ENCODE measurements at regions not wholly inside any gene's neighbourhood (a gene's known extent, or its start where the extent isn't known, plus 50 kb on each side); places are given as distances from the start of the nearest gene placed in this dataset.
A peak's percentile ranks its signal among the peaks of the same experiment; 100 is the strongest.

DNA sequence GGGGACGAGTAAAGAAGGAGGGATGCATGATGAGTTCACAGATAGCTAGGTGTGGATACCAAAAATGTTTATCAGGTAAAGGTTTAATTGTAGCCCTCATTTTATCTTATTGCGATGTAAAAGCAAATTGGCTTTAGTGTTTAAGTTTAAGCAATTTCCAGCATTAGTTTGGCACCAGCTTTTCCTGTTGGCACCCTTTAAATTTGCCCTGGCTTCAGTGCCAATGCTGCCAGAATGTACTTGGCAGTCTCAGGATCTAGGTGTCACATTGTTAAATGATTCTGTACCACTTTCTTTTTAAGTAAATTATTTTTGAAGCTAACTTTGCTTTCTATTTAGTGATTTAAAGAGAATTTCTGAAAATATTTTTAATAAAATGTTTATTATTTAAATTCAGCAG lies 681.8 kb downstream of the PCDH18 start:
- DNase-seq (ENCODE audit: low read depth) = no peak

DNA sequence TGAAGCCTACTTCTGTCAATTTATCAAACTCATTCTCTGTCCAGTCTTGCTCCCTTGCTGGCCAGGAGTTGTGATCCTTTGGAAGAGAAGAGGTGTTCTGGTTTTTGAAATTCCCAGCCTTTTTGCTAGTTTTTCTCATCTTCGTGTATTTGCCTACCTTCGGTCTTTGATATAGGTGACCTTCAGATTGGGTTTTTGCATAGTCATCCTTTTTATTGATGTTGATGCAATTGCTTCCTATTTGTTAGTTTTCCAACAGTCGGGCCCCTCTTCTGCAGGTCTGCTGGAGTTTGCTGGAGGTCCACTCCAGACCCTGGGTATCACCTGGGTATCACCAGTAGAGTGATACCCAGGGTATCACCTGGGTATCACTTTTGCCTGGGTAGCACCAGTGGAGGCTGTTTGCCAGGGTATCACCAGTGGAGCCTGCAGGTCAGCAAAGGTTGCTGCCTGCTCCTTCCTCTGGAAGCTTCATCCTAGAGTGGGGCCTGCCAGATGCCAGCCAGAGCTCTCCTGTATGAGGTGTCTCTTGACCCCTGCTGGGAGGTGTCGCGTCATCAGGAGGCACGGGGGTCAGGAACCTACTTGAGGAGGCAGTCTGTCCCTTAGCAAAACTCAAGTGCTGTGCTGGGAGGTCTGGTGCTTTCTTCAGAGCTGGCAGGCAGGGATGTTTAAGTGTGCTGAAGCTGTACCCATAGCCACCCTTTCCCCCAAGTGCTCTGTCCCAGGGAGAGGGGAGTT lies 684.2 kb downstream of the PCDH18 start:
- no peak for DNase-seq (ENCODE audit: low read depth)

DNA sequence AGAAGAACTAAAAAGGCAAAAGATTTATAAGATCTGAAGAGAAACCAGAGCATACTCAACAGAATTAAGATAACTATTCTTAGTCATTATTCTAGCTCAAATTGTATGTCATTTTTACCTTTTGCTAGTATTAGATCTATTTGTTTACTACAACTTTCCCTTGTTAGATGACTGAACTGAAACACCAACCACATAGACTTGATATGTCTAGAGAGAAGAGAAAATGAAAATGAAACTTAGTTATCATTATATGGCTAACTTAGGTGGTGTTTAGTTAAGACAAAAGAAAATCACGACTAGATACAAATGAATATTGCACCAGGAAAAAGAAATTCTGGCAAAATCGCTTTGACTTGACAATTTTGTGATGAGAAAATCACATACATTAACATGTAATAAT lies 690.8 kb downstream of the PCDH18 start:
- no peak for DNase-seq (ENCODE audit: low read depth)

DNA sequence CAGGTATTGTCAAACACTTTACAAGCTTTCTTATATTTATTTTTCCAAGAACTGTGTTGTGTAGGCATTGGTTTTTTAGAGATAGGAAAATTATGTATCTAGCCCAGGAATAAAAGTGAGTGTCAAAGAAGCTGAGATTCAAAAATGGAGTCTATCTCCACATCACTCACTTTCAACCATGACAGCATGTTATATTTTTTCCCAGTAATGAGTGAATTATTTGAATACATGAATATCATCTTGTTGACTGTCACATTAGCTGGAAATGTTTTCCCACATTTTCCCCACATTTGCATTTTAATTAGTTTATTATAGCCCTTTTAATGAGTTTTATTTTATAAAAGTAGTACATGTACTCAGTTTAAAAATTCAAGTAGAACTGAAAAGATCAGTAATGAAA lies 693.7 kb downstream of the PCDH18 start:
- no peak for DNase-seq (ENCODE audit: low read depth)

DNA sequence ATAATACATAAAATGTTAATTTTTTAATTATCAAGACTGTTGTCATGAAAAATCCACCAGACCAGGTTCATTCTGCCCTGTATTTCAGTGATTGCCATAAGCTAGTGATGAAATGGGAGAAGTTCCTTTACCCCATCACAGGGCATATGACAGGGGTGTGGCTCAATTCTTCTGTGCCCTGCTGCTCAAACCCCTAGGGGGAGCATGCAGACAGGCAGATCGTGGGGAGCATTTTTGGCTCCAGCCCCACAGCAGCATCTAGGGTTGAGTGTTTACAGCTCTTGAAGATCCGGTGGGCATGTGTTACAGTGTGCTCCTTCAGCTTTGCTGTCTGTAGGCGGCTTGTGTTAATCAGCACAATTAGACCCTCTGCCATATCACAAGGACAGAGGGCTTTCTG lies 700.7 kb downstream of the PCDH18 start:
- DNase-seq (ENCODE audit: low read depth) = no peak

DNA sequence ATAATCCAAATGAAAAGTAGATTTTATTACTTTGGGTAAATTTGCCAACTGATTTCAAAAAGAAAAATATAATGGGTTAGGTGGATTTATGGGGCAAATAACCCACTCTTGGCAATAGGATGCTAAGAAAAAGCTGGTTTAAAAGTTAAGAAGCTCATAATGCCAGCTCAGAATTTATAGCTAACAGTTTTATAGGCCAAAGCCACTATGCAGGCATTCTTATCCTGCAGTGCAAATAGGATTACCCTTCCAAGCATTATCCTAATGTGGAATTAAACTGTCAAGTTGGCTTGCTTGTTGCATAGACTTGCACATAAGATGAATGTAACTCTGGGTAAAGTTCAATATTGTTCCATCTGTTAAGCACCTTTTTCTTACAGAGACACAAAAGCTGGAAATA lies 703.0 kb downstream of the PCDH18 start:
- no peak for DNase-seq (ENCODE audit: low read depth)

DNA sequence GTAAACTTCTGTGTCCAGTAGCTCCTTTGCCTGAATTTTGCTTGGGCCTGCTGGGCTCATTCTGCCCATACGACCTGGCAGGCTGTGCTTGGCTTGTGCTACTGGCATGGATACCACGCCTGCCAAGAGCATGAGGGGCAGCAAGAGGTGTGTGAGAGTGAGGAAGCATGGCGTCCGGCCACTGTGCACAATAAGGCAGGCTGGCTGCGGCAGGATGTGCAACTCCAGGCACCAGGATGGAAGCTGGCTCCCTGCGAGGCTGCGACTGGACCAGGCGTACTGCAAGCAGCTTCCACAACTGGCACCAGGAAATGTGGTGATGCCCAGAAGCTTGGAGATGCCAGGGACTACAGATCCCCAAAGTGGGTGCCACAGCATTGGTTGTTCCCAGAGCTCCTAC lies 709.3 kb downstream of the PCDH18 start:
- no peak for DNase-seq (ENCODE audit: low read depth)

DNA sequence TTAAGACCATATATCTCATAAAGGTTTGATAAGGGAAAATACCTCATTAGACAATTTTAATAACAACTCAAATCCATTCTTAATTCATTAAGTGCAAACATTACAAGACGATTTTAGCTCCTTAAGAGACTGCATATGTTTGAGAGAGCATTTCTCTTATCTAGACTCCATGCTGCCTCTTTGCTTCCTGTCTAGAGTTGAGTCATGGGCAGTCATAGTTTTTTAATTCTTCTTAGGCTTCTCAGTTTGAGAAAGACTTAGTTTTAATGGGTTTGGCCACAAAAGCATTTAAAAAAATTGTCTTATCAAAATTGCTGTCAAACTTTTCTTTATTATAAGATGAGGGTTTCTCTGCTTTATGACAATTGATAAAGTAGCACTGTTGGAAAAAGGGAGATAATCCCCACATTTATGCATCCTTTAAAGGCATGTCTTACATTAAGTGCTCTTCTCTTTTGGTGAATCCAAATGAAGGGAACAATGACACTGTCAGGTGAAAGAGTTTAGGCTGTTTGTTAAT lies 713.4 kb downstream of the PCDH18 start:
- no peak for DNase-seq (ENCODE audit: low read depth)

DNA sequence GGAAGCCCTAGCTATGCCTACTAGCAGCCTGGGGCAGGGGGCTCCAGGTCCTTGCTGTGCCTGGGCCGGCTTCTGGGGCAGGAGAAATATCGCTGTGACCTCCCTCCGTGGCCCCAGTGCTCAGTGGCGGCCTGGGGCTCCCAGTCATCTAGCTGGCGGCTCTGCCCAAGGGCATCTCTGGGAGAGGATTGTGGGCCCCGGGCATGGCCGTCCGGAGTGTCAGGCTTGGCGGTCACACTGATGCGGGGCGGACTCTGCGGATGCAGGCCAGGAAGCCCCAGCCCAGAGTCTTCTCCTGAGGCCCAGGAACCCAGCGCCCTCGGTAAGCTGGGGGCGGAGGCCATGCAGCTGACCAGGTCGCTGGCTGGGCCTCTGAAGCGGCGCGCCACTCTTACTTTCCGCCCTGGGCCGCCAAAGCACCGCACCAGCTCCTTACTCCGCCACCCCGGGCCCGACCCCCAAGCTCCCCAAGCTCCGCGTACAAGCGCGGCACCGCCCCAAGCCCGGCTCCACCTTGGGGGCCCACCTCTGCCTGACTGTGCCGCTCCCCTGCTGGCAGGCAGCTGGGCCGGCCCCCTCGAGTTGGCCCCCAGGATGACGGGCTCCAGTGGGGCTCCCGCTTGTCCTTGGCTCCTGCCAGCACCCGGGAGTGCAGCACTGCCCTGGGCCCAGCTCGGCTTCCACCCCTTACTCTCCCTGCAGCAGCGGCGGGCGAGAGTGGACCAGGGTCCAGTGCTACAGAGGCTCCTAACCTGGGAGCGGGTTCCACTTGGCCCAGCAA lies 720.0 kb downstream of the PCDH18 start:
- DNase-seq (ENCODE audit: low read depth) = no peak

DNA sequence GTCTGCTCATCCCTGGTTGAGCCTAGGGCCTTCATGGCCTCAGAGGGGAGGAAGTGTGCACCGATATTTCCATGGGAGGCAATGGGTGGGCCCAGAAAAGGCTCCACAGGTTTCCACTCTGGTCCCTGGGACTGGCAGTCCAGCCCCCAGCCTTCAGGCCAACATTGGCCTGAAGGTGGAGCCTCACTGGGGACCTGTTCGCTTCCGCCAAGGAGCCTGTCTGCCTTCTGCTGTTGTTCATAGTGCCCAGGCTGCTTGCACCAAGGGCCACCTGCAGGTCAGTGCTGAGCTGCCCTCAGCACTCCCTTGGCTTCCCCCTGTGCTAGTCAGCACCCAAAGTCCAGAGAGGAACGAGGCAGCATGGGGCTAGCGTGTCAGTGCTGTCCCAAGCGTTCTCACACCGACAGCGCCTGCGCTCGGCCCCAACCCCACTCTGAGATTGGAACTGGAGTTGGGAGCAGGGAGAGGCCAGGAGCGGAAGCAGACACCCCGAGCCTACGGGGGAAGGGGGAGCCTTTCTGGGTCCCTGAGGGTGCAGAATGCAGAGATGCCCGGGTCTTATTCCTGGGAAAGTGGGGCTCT lies 720.7 kb downstream of the PCDH18 start:
- no peak for DNase-seq (ENCODE audit: low read depth)

DNA sequence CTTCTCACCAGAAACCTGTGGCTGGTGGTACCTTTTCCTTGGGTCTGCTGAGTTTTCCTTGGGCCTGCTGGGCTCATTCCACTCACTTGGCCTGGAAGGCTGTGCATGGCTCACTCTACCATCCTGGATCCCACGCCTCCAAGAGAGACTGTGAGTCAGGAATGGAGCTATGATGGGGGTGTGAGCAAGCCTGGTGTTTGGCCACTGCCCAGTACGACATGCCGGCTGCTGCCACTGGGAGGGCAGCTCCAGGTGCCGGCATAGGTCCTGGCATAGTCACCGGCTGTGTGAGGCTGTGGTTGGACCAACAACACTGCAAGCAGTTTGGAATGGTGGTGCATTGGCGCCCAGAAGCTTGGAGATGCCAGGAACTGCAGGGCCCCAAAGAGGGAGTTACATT lies 721.7 kb downstream of the PCDH18 start:
- peak; percentile 43 for DNase-seq (ENCODE audit: low read depth)

DNA sequence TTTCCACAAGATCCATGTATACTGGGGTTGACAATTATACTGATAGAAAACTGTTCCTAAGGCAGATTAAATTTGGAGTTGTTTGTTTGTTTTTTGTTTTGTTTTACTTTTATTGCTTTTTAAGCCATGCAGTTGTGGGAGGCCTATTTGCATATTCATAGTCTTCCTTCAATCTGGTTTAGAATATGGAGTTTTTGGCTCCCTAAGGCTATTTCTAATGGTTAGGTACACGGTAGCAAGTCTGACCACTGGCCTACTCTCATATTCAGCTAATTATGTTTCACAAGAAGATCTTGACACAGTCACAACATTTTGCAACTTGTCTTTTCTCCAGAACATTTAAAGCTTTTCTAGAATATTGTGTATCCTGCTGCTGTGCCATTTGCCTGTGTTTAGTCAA lies 725.5 kb downstream of the PCDH18 start:
- DNase-seq (ENCODE audit: low read depth) = no peak

DNA sequence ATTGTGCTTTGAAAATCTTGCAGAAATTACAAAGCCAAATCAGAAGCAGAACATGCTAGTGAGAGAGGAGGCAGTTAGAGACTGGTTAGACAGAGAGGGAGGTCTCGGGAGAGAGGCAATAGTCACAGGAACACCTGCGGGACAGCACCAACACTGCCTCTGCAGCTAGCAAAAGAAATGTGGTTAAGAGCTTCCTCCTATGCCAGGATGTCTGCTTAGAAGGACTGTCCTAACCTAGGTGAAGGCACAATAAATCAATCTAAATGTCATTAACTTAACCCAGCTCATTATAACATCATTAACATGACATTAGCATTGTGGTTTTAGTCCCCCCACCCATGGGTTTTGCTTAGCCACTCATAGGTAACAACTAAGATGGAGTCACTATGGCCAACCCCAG lies 726.7 kb downstream of the PCDH18 start:
- no peak for DNase-seq (ENCODE audit: low read depth)

DNA sequence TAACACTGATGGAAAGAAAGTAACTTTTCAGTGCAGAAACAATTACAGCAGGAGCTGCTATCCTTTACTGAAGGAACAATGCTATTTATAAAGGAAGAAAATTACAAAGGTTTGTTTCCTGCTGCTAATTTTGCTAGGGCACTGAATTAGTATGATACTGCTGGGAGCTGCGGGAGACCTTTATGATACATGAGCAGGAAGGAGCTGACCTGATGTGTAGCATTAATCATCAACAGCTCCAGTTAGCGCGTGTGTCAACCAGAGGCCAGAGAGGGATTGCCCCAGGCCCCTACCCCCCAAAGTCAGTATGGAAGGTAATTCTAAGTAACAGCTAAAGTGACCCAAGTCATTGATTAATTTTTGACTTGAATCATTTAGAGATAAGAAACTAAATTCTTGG lies 728.9 kb downstream of the PCDH18 start:
- DNase-seq (ENCODE audit: low read depth) = no peak

DNA sequence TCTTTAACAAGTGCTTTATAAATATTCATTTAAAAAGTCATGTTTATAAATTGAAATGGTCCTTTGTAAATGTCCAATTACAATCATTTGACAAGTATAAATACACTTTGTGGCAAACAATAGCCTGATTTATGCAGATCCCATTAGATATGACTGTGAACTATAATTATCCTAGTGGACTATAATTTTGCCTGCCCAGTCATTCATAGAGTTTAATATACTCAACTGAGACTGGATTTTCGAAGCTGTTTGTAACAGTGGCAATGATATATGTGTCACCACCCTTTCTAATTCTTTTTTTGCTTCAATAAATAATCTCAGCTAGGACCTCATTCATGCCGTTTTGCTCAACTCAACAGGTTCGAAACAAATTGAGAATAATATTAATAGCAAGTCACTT lies 732.0 kb downstream of the PCDH18 start:
- no peak for DNase-seq (ENCODE audit: low read depth)

DNA sequence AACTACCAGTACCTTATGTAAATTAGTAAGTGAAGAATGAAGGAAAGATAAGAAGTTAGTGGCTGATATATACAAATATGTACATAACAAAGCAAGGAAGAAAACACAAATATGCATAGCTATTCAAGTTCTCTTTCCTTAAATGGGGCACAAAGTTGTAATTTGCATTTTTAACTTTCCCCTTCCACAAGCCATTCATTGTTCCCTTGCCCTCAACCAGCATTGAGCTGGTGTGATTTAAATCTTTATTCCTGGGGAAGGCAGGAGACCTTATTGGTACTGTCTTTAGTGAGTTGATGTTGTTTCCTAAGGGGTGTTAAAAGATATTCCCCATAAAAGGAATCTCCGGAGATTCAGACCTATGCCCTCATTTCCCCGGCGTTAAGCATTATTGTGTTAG lies 735.3 kb downstream of the PCDH18 start:
- no peak for DNase-seq (ENCODE audit: low read depth)

DNA sequence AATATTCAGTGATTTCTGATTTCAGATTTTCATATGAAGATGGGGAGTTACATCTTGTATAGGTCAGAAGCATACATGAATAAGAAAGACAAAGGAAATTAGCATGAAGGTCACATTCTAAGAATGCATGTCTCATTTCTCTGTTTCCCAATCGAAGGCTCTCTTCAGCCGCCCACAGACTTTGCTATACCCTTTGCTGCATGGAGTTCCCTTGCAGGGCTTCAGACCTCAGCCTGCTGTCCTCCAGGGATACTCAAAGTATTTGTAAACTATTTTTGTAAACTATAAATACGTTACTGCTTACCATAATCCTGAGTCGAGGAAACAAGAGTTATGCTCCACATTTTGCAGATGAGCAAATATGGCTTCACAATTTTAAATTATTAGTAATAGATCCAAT lies 738.4 kb downstream of the PCDH18 start:
- no peak for DNase-seq (ENCODE audit: low read depth)

DNA sequence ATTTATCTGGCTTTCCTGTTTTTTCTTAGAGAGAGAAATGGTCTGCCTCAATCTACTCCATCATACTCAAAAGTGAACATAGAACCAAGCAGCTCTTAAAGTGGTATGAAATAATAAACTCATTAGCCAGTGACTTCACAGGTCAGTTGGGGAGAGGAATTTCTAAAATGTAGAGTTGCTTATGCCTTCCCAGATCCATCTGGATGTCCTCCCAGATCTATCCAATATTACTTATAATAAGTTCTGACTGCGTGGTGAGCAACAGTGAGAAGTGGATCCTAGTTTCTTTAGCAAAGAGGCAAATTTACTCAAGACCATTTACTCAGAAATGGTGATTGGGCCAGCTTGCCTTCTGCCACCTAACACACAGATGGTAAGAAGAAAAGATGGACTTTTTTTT lies 748.0 kb downstream of the PCDH18 start:
- no peak for DNase-seq (ENCODE audit: low read depth)

DNA sequence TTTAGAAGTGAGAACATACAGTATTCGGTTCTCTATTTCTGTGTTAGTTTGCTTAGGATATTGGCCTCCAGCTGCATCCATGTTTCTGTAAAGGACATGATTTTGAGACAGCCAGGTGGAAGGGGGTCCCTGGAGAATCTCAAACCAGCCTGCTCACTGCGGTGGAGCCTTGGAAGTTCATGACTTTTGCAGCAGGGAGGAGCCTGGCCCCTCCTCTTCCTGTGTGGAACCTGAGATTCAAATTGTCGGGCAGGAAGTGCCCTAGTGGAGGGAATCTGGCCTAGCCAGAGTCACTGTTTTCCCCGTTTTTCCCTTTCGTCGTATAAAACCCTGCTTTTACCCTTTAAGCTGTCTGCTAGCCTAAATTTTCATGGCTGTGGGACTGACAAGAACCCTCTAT lies 762.6 kb downstream of the PCDH18 start:
- DNase-seq (ENCODE audit: low read depth) = no peak

DNA sequence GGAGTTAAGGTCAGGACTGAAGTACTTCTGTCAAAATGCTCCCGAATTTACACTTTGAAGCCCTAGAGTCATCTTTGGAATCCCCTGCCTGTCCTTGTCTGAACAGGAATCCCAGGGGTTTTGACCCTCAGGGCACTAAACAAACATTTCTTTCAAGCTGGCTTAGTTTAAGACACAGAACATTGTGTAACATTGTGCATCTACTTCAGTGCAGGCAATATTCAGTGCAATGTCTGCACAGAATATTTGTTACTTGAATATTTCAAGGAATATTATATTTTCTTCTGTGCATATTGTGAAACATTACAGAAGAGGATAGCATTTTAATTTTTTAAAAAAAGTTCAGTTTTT lies 763.4 kb downstream of the PCDH18 start:
- no peak for DNase-seq (ENCODE audit: low read depth)

DNA sequence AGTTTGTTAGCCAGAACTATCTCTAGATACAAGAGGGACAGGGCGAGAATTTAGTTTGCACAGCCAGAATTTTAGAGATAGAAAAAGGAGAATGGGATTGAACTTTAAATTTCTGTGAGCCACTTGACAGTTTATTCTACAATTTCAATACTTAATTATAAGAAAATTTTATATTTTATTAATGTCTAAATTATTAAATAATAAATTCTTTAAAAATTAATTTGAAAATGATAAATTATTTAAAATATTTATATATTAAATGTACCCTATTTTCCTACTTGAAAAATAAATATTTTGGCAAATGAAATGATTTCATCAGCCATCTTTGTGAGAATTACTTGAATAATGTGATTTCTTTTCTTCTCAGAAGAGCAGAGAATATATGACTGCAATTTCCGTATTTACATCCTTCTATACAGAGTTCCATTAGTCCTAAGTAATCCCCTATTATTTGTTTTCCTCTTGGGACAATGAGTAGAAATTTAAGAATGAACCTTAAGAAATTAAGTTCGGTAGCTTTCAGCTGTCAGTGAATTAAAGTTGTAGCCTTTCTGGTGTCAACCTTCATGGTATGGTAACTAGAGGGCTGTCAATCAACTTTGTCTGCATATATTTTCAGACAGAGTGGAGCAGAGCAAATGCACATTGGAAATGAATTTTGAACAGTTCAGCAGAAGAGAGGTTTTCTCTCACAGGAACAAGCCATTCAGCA lies 763.9 kb downstream of the PCDH18 start:
- DNase-seq (ENCODE audit: low read depth) = no peak

DNA sequence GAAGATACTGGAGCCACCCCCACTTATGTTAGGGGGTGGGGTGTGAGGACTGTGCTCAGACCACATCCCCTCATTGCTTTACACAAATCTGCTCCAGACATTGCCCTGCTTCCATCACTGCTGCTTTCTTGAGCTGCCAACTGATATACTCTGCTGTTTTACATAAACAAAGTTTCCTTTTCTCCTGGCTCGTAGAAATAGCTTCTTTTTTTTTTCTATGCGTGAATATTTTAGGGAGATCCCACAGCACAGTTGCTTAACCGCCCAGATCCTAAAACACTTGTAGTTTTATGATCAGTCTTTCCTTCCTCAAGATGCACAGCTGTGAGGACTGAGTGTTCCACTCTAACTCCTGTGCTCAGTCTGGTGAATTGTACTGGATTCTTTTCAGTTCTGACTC lies 768.4 kb downstream of the PCDH18 start:
- DNase-seq (ENCODE audit: low read depth) = no peak

DNA sequence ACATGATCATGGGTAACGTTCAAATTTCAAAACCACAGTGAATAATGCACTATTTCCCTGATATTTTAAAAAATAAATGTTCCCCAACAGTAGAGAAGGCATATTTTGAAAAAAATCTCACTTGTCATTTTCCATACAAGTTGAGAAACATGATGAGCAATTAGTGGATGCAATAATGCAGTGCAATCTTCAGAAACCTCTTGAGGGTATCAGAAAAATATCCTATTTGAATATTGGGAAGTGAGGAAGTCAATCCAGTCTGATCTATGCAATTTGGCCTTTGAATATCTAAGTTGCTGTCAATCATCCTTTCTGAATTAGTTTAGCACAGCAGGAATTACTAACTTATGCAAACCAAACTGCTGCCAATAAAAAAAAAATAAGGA lies 776.8 kb downstream of the PCDH18 start:
- DNase-seq (ENCODE audit: low read depth) = no peak

Measured in M059J (cell line).